Adrenal gland (tissue), 5 donors: ENCODE measurements at regions not wholly inside any gene's neighbourhood (a gene's known extent, or its start where the extent isn't known, plus 50 kb on each side); places are given as distances from the start of the nearest gene placed in this dataset.

Source experiments
- CTCF ChIP-seq, 6 experiments: fragments of 450-650 bp in 4 of 6; fragments of 200-600 bp in 2 of 6; sonication (generic) in 1 of 6; IDR thresholded peaks; 1 replicate in 5 of 6; 2 replicates in 1 of 6; pipeline versions ENCODE4 v1.5.1 to v1.8.0; 2016 to 2021; ENCODE audit warnings: antibody characterized with exemption in 6 of 6, mild to moderate bottlenecking in 2 of 6, moderate library complexity in 1 of 6
- POLR2A ChIP-seq, 2 donors: fragments of 450-650 bp; IDR thresholded peaks; one replicate each; pipeline ENCODE4 v1.6.1; 2017; ENCODE audit warnings: antibody characterized with exemption in 2 of 2, mild to moderate bottlenecking in 2 of 2, moderate library complexity in 1 of 2
- donor health status: DM: no; HTN: no; CAD: no.

GRCh38 chr1:232474826-232475225 is 155.1 kb downstream of the SIPA1L2 start:
- TF ChIP-seq CTCF (IDR thresholded peaks at IDR 0.05) = no peak
- TF ChIP-seq POLR2A (IDR thresholded peaks at IDR 0.05) = no peak
